IMR-90 (cell line): ENCODE measurements at regions not wholly inside any gene's neighbourhood (a gene's known extent, or its start where the extent isn't known, plus 50 kb on each side); places are given as distances from the start of the nearest gene placed in this dataset.

ENCODE experiments used
- ATAC-seq: fragments of 200-7000 bp; cut with Tn5 transposase; 2 replicates; pipeline ENCODE4 v1.9.1; 2020; ENCODE audit warnings: low read depth, mild to moderate bottlenecking, moderate library complexity
- BruUV-seq: library from RNA; stranded (reverse); fragments of 400-500 nt; replicated peaks from 2 replicates; lab custom pipeline; 2021; lab: Mats Ljungman, UMichigan
- CTCF ChIA-PET: fragments of 300-600 bp; formaldehyde crosslinking; extraction: SDS; loops from one replicate; lab custom pipeline; 2021; ENCODE audit warnings: antibody characterized with exemption; lab: Yijun Ruan, JAX
- POLR2A ChIA-PET: fragments of 300-600 bp; sonication (Branson Sonifier 250); formaldehyde crosslinking; loops from one replicate; lab custom pipeline; 2022; ENCODE audit warnings: antibody characterized with exemption; ENCODE audit not compliant: unreplicated experiment; lab: Charles Lee
- DNase-seq: peaks from one replicate; pipeline ENCODE4 v3.0.0; 2013
- H2AFZ ChIP-seq: replicated peaks from 2 replicates; pipeline ENCODE3; 2013; ENCODE audit warnings: low read length, mild to moderate bottlenecking; ENCODE audit not compliant: poor library complexity
- H2AK5ac ChIP-seq: 2 replicates; pipeline ENCODE4 v1.6.1; 2013; ENCODE audit warnings: low read depth, low read length, inconsistent platforms
- H2AK9ac ChIP-seq: replicated peaks from 2 replicates; pipeline ENCODE3; 2013; ENCODE audit warnings: mild to moderate bottlenecking, low read depth, low read length, moderate library complexity; ENCODE audit not compliant: poor library complexity
- H2BK120ac ChIP-seq: 2 replicates; pipeline ENCODE4 v1.6.1; 2013; ENCODE audit warnings: low read depth, low read length, inconsistent platforms
- H2BK15ac ChIP-seq: 3 replicates; pipeline ENCODE4 v1.6.1; 2013; ENCODE audit warnings: low read depth, low read length, inconsistent platforms
- H2BK20ac ChIP-seq: 2 replicates; pipeline ENCODE4 v1.6.1; 2013; ENCODE audit warnings: low read depth, mild to moderate bottlenecking, inconsistent platforms, low read length, moderate library complexity
- H2BK5ac ChIP-seq: 2 replicates; pipeline ENCODE4 v1.6.1; 2013; ENCODE audit warnings: mild to moderate bottlenecking, low read depth, low read length, inconsistent platforms; ENCODE audit not compliant: poor library complexity, severe bottlenecking
- H3K14ac ChIP-seq: replicated peaks from 2 replicates; pipeline ENCODE4 v1.6.1; 2013; ENCODE audit warnings: low read depth, low read length, inconsistent platforms
- H3K18ac ChIP-seq: 2 replicates; pipeline ENCODE4 v1.6.1; 2013; ENCODE audit warnings: low read depth, low read length, control low read depth
- H3K23ac ChIP-seq: 2 replicates; pipeline ENCODE4 v1.6.1; 2013; ENCODE audit warnings: low read depth, low read length, inconsistent platforms
- H3K27ac ChIP-seq: 2 replicates; pipeline ENCODE4 v1.5.1; 2013; ENCODE audit warnings: mild to moderate bottlenecking, control low read depth, low read length; ENCODE audit not compliant: insufficient read depth
- H3K27me3 ChIP-seq: 2 replicates; pipeline ENCODE4 v1.6.1; 2013; ENCODE audit warnings: low read length; ENCODE audit not compliant: control insufficient read depth, insufficient read depth
- H3K36me3 ChIP-seq: 2 replicates; pipeline ENCODE4 v1.6.1; 2013; ENCODE audit warnings: low read length, mixed read lengths; ENCODE audit not compliant: control insufficient read depth, insufficient read depth
- H3K4ac ChIP-seq: 2 replicates; pipeline ENCODE4 v1.6.1; 2013; ENCODE audit warnings: low read depth, low read length, inconsistent platforms
- H3K4me1 ChIP-seq: 2 replicates; pipeline ENCODE4 v1.6.1; 2013; ENCODE audit warnings: low read length, mixed read lengths; ENCODE audit not compliant: control insufficient read depth, insufficient read depth
- H3K4me2 ChIP-seq: 2 replicates; pipeline ENCODE4 v1.6.1; 2013; ENCODE audit warnings: low read depth, mild to moderate bottlenecking, control low read depth, low read length, moderate library complexity
- H3K4me3 ChIP-seq: 2 replicates; pipeline ENCODE4 v1.5.1; 2013; ENCODE audit warnings: low read depth, mild to moderate bottlenecking, control low read depth, low read length, moderate library complexity; ENCODE audit not compliant: insufficient read depth
- H3K56ac ChIP-seq: 2 replicates; pipeline ENCODE4 v1.6.1; 2013; ENCODE audit warnings: low read length, inconsistent platforms; ENCODE audit not compliant: insufficient read depth; ENCODE audit errors: extremely low read depth
- H3K79me1 ChIP-seq, 2 experiments: 2 replicates each; pipeline ENCODE4 v1.6.1; 2013; ENCODE audit warnings: low read length in 2 of 2, inconsistent platforms in 1 of 2, low read depth in 1 of 2
- H3K9ac ChIP-seq: 2 replicates; pipeline ENCODE4 v1.6.1; 2013; ENCODE audit warnings: low read depth, low read length, control low read depth
- H3K9me1 ChIP-seq: 2 replicates; pipeline ENCODE4 v1.6.1; 2013; ENCODE audit warnings: low read length, inconsistent platforms; ENCODE audit not compliant: insufficient read depth
- H3K9me3 ChIP-seq: 2 replicates; pipeline ENCODE4 v1.6.1; 2013; ENCODE audit warnings: low read length; ENCODE audit not compliant: control insufficient read depth, insufficient read depth
- H4K20me1 ChIP-seq: 2 replicates; pipeline ENCODE4 v1.6.1; 2013; ENCODE audit warnings: low read length, inconsistent platforms; ENCODE audit not compliant: insufficient read depth
- H4K5ac ChIP-seq: 2 replicates; pipeline ENCODE4 v1.6.1; 2013; ENCODE audit warnings: mild to moderate bottlenecking, low read depth, low read length, control low read depth
- H4K8ac ChIP-seq, 2 experiments: 2 replicates each; pipeline ENCODE4 v1.6.1; 2013; ENCODE audit warnings: low read depth in 2 of 2, low read length in 2 of 2, control low read depth in 1 of 2, inconsistent platforms in 1 of 2
- H4K91ac ChIP-seq: 2 replicates; pipeline ENCODE4 v1.6.1; 2013; ENCODE audit warnings: low read depth, low read length, inconsistent platforms; ENCODE audit not compliant: insufficient read depth
- BHLHE40 ChIP-seq: fragments of 150-350 bp; IDR thresholded peaks from 2 replicates; pipeline ENCODE4 v1.6.1; 2016; ENCODE audit warnings: mild to moderate bottlenecking, low read depth, low read length
- CHD1 ChIP-seq: IDR thresholded peaks from 2 replicates; pipeline ENCODE4 v1.6.1; 2012; ENCODE audit warnings: low read depth, low read length, improper control_type of control experiment
- FOS ChIP-seq: fragments of 150-350 bp; IDR thresholded peaks from 2 replicates; pipeline ENCODE4 v1.6.1; 2016; ENCODE audit warnings: low read depth, low read length
- MAFK ChIP-seq: IDR thresholded peaks from 2 replicates; pipeline ENCODE4 v1.6.1; 2012; ENCODE audit warnings: low read depth, low read length, improper control_type of control experiment
- MAZ ChIP-seq: IDR thresholded peaks from 2 replicates; pipeline ENCODE4 v1.6.1; 2012; ENCODE audit warnings: low read depth, mild to moderate bottlenecking, low read length, improper control_type of control experiment, moderate library complexity, borderline replicate concordance
- MXI1 ChIP-seq: IDR thresholded peaks from 2 replicates; pipeline ENCODE4 v1.6.1; 2012; ENCODE audit warnings: low read depth, mild to moderate bottlenecking, low read length, moderate library complexity, borderline replicate concordance
- NFE2L2 ChIP-seq: fragments of 150-350 bp; IDR thresholded peaks from 2 replicates; pipeline ENCODE4 v1.6.1; 2016; ENCODE audit warnings: low read depth, mild to moderate bottlenecking, low read length
- RCOR1 ChIP-seq: IDR thresholded peaks from 2 replicates; pipeline ENCODE4 v1.6.1; 2012; ENCODE audit warnings: mild to moderate bottlenecking, low read length, improper control_type of control experiment; ENCODE audit not compliant: insufficient replicate concordance
- WGBS, 2 experiments: methylation state at CpG; one replicate each; pipeline versions ENCODE4 v1.1.5 to v1.1.7; 2013; ENCODE audit warnings: missing lambda C conversion rate in 2 of 2; ENCODE audit not compliant: insufficient read length in 1 of 2; ENCODE audit errors: extremely low coverage in 2 of 2; 5-methylcytosine and 5-hydroxymethylcytosine counted together
- dilution Hi-C: fragments of 300-500 bp; cut with HindIII; formaldehyde crosslinking; loops from one replicate; pipeline ENCODE4 v1.14.3; 2018; ENCODE audit warnings: low sequenced_read_pairs; ENCODE audit not compliant: unreplicated experiment
- in situ Hi-C: fragments of 300-500 bp; cut with MboI; formaldehyde crosslinking; loops from 3 replicates; pipeline ENCODE4 v1.14.3; 2019; ENCODE audit warnings: low sequenced_read_pairs, inconsistent platforms, mixed read lengths
- intact Hi-C: fragments of 100-400 bp; cut with micrococcal nuclease; formaldehyde crosslinking; loops from 2 replicates; pipeline ENCODE4 v1.10.0; 2022
- TF ChIP-seq, protein P1 (sequence below): fragments of 150-350 bp; IDR thresholded peaks from 2 replicates; pipeline ENCODE4 v1.6.1; 2016; ENCODE audit warnings: low read depth, mild to moderate bottlenecking, low read length, moderate library complexity, borderline replicate concordance
- TF ChIP-seq, protein P2 (sequence below): fragments of 150-350 bp; IDR thresholded peaks from 2 replicates; pipeline ENCODE4 v1.6.1; 2017; ENCODE audit warnings: mild to moderate bottlenecking, antibody characterized with exemption, low read length, low read depth

DNA sequence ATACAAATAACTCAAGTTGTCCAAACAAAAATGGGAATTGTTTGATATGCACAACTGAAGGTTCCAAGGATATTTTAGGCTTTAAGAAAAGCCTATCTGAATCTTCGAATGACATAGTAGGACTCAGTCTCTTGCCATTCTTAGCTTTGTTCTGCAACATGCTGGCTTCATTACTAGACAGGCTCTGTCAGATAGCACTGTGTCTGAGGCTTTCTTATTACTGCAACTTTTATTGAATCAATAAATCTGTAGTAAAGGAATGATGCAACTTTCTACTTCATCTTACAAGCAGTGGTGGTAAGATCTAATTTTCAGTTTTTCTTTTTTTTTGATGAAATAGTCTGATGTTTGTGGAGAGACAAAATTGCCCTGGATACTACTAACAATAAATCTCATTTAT, 319.3 kb upstream of the CCDC179 start:
- no peak overlapping the region for H2BK5ac ChIP-seq
- no peak overlapping the region for H4K8ac ChIP-seq
- H3K56ac ChIP-seq: no peak overlapping the region
- in situ Hi-C loops: no loop called here
- H3K9me3 ChIP-seq: no peaks in the 10 kb centered on the region
- no peaks in the 10 kb centered on the region for H3K36me3 ChIP-seq
- no peak overlapping the region for H2BK20ac ChIP-seq
- H4K91ac ChIP-seq: no peak overlapping the region
- no peak overlapping the region for H3K4me3 ChIP-seq
- H3K79me1 ChIP-seq: no peaks in the 10 kb centered on the region
- H2AK5ac ChIP-seq: no peak overlapping the region
- no peaks in the 10 kb centered on the region for H4K20me1 ChIP-seq
- no peak overlapping the region for H2AK9ac ChIP-seq
- DNase-seq (no peak), ATAC-seq (no peak)
- no peak overlapping the region for H2BK120ac ChIP-seq
- no peak overlapping the region for H2BK15ac ChIP-seq
- H3K27ac ChIP-seq: no peak overlapping the region
- no peak overlapping the region for H3K14ac ChIP-seq
- H3K4me2 ChIP-seq: no peak overlapping the region
- no peaks in the 10 kb centered on the region for H3K4me1 ChIP-seq
- no peaks in the 10 kb centered on the region for H3K9me1 ChIP-seq
- POLR2A ChIA-PET: no interaction called here
- CTCF ChIA-PET: interaction anchor here (0.6 kb wide), 1 partner anchor 14 kb away, joined by 9 read pairs; no protein-coding TSS in a partner anchor
- dilution Hi-C loops: no loop called here
- no CpG with 5 or more reads among the region's 1 CpG for WGBS, 2 experiments
- H2AFZ ChIP-seq: no peak overlapping the region
- H3K9ac ChIP-seq: no peak overlapping the region
- H4K5ac ChIP-seq: no peak overlapping the region
- TF ChIP-seq, protein P1, sequence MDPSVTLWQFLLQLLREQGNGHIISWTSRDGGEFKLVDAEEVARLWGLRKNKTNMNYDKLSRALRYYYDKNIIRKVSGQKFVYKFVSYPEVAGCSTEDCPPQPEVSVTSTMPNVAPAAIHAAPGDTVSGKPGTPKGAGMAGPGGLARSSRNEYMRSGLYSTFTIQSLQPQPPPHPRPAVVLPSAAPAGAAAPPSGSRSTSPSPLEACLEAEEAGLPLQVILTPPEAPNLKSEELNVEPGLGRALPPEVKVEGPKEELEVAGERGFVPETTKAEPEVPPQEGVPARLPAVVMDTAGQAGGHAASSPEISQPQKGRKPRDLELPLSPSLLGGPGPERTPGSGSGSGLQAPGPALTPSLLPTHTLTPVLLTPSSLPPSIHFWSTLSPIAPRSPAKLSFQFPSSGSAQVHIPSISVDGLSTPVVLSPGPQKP: no peak
- TF ChIP-seq BHLHE40 (no peak), NFE2L2 (no peak), MAZ (no peak), FOS (no peak), CHD1 (no peak), RCOR1 (no peak), MXI1 (no peak), MAFK (no peak)
- TF ChIP-seq, protein P2, sequence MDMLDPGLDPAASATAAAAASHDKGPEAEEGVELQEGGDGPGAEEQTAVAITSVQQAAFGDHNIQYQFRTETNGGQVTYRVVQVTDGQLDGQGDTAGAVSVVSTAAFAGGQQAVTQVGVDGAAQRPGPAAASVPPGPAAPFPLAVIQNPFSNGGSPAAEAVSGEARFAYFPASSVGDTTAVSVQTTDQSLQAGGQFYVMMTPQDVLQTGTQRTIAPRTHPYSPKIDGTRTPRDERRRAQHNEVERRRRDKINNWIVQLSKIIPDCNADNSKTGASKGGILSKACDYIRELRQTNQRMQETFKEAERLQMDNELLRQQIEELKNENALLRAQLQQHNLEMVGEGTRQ: no peak
- H3K18ac ChIP-seq: no peak overlapping the region
- intact Hi-C loops: no loop called here
- no peak overlapping the region for H3K4ac ChIP-seq
- no peak overlapping the region for H3K23ac ChIP-seq
- no peaks in the 10 kb centered on the region for H3K27me3 ChIP-seq
- BruUV-seq: no TSS peak
